NCI-H524 treated with DMSO at 0.1 percent for 48 hours (cell line): ENCODE measurements at regions not wholly inside any gene's neighbourhood (a gene's known extent, or its start where the extent isn't known, plus 50 kb on each side); places are given as distances from the start of the nearest gene placed in this dataset.

Source experiments
- DNase-seq: peaks from one replicate; lab custom pipeline; 2025; lab: John Stamatoyannopoulos, UW

GRCh38 chr2:177342736-177343135 lies 49.8 kb upstream of the AGPS start:
- no peak for DNase-seq
